ENCODE measurements at regions not wholly inside any gene's neighbourhood (a gene's known extent, or its start where the extent isn't known, plus 50 kb on each side); places are given as distances from the start of the nearest gene placed in this dataset.
"Not testable (repeated sequence)": the region's sequence is repeated elsewhere in the genome, so short reads cannot be mapped to it uniquely, and the experiment has no call there.

DNA sequence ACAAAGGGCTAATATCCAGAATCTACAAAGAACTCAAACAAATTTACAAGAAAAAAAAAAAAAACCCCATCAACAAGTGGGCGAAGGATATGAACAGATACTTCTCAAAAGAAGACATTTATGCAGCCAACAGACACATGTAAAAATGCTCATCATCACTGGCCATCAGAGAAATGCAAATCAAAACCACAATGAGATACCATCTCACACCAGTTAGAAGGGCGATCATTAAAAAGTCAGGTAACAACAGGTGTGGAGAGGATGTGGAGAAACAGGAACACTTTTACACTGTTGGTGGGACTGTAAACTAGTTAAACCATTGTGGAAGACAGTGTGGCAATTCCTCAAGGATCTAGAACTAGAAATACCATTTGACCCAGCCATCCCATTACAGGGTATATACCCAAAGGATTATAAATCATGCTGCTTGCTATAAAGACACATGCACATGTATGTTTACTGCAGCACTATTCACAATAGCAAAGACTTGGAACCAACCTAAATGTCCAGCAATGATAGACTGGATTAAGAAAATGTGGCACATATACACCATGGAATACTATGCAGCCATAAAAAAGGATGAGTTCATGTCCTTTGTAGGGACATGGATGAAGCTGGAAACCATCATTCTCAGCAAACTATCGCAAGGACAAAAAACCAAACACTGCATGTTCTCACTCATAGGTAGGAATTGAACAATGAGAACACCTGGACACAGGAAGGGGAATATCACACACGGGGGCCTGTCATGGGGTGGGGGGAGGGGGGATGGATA lies 222.4 kb upstream of the RUNX1 start:
- not testable (repeated sequence) for H3K9me3 ChIP-seq (ENCODE audit: control insufficient read depth in 1 of 2, low read length in 2 of 2); H3K4me3 ChIP-seq (ENCODE audit: low read depth in 1 of 2, low read length in 2 of 2); H3K27me3 ChIP-seq (ENCODE audit: low read depth, low read length); H3K36me3 ChIP-seq (ENCODE audit: control insufficient read depth in 1 of 2, insufficient read depth in 2 of 2, low read length in 2 of 2); H3K4me1 ChIP-seq (ENCODE audit: control insufficient read depth in 1 of 2, insufficient read depth in 2 of 2, low read length in 2 of 2); H3K27ac ChIP-seq (ENCODE audit: low read length)

DNA sequence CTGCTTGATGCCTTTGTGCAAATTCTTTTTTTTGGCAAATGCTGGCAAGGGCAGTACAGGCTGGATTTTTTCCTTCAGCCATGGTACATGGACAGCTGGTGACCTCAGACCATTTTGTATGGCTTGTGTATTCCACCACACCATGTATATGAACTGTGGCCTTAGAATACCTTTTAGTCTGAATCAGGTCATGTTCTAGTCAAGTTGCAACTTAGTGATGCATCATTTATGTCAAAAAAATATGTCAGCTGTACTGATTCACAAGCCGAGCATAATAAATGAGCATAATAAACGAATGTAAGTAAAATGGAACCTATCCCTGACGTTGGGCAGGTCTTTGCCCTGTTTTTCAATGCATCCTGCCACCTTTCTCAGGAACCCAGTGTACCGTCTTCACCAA lies 219.7 kb upstream of the RUNX1 start:
- no peak overlapping the region for H3K4me3 ChIP-seq (ENCODE audit: low read depth in 1 of 2, low read length in 2 of 2)
- H3K4me1 ChIP-seq (ENCODE audit: control insufficient read depth in 1 of 2, insufficient read depth in 2 of 2, low read length in 2 of 2), result no peaks in the 10 kb centered on the region
- H3K27ac ChIP-seq (ENCODE audit: low read length), result no peak overlapping the region
- H3K27me3 ChIP-seq (ENCODE audit: low read depth, low read length), result no peaks in the 10 kb centered on the region
- no peaks in the 10 kb centered on the region for H3K9me3 ChIP-seq (ENCODE audit: control insufficient read depth in 1 of 2, low read length in 2 of 2)
- no peaks in the 10 kb centered on the region for H3K36me3 ChIP-seq (ENCODE audit: control insufficient read depth in 1 of 2, insufficient read depth in 2 of 2, low read length in 2 of 2)

GRCh38 chr21:35268261-35268660 lies 219.2 kb upstream of the RUNX1 start:
- Histone ChIP-seq H3K27me3 (ENCODE audit: low read depth, low read length) (no peaks in the 10 kb centered on the region), H3K36me3 (ENCODE audit: control insufficient read depth in 1 of 2, insufficient read depth in 2 of 2, low read length in 2 of 2) (no peaks in the 10 kb centered on the region), H3K4me3 (ENCODE audit: low read depth in 1 of 2, low read length in 2 of 2) (no peak overlapping the region), H3K4me1 (ENCODE audit: control insufficient read depth in 1 of 2, insufficient read depth in 2 of 2, low read length in 2 of 2) (no peaks in the 10 kb centered on the region), H3K27ac (ENCODE audit: low read length) (no peak overlapping the region), H3K9me3 (ENCODE audit: control insufficient read depth in 1 of 2, low read length in 2 of 2) (no peaks in the 10 kb centered on the region)

DNA sequence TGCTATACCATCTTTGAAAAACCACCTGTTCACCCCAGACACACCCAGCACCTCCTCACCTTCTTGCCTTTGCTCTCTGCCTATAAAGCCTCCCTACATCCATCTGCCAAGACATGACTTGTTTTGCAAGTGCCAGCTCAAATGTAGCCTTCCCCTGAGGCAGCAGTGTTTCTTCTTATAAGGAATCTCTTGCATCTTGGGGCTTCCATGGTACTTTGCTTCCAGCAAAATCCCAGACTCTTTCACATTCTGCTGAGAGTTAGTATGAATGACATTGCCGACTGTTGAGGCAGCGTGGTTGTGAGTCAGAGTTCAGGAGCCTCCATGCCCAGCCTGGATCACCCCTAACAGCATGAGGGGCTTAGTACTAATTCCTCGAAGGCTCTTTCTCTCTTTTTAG lies 217.4 kb upstream of the RUNX1 start:
- no peak overlapping the region for H3K4me3 ChIP-seq (ENCODE audit: low read depth in 1 of 2, low read length in 2 of 2)
- no peaks in the 10 kb centered on the region for H3K4me1 ChIP-seq (ENCODE audit: control insufficient read depth in 1 of 2, insufficient read depth in 2 of 2, low read length in 2 of 2)
- no peaks in the 10 kb centered on the region for H3K36me3 ChIP-seq (ENCODE audit: control insufficient read depth in 1 of 2, insufficient read depth in 2 of 2, low read length in 2 of 2)
- no peaks in the 10 kb centered on the region for H3K9me3 ChIP-seq (ENCODE audit: control insufficient read depth in 1 of 2, low read length in 2 of 2)
- H3K27me3 ChIP-seq (ENCODE audit: low read depth, low read length), result no peaks in the 10 kb centered on the region
- H3K27ac ChIP-seq (ENCODE audit: low read length), result no peak overlapping the region

DNA sequence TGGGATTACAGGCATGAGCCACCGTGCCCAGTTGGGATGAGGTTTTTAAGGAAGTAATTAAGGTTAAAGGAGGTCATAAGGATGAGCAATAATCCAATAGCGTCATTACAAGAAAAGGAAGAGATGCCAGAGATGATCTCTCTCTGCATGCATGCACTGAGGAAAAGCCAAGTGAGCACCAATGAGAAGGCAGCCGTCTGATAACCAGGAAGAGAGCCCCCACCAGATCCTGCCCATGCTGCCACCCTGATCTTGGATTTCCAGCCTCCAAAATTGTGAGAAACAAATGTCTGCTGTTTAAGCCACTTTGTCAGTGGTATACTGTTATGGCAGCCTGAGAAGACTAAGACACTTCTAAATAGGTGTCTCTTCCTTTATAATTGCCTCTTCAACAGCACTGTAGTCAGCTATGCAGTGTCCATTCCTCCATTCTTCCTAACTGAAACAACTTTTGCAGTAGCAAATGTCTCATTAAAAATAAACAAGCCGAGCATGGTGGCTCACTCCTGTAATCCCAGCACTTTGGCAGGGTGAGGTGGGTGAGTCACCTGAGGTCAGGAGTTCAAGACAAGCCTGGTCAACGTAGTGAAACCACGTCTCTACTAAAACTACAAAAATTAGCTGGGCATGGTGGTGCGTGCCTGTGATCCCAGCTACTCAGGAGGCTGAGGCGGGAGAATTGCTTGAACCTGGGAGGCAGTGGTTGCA lies 216.2 kb upstream of the RUNX1 start:
- H3K27me3 ChIP-seq (ENCODE audit: low read depth, low read length), result no peaks in the 10 kb centered on the region
- no peaks in the 10 kb centered on the region for H3K4me1 ChIP-seq (ENCODE audit: control insufficient read depth in 1 of 2, insufficient read depth in 2 of 2, low read length in 2 of 2)
- no peaks in the 10 kb centered on the region for H3K36me3 ChIP-seq (ENCODE audit: control insufficient read depth in 1 of 2, insufficient read depth in 2 of 2, low read length in 2 of 2)
- H3K27ac ChIP-seq (ENCODE audit: low read length), result no peak overlapping the region
- H3K4me3 ChIP-seq (ENCODE audit: low read depth in 1 of 2, low read length in 2 of 2), result no peak overlapping the region
- H3K9me3 ChIP-seq (ENCODE audit: control insufficient read depth in 1 of 2, low read length in 2 of 2), result no peaks in the 10 kb centered on the region

DNA sequence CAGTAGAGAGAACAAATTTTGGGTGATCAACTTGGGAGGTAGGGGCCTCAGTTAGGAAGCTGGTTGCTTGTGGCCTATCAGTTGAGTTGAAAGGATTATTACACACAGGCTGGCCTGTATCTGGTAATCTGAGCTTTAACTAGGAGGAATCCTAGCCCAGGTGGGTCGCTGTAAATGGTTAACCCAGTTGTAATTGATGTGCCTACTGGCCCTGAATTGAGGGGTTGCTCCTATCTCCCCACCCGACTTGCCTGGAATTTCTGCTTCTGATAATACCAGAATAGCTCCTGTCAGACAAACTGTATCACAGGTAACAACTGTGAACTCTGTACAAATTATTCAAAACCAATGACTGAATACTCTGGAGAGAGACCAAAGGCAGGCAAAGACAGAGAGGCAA lies 210.4 kb upstream of the RUNX1 start:
- no peaks in the 10 kb centered on the region for H3K9me3 ChIP-seq (ENCODE audit: control insufficient read depth in 1 of 2, low read length in 2 of 2)
- no peaks in the 10 kb centered on the region for H3K36me3 ChIP-seq (ENCODE audit: control insufficient read depth in 1 of 2, insufficient read depth in 2 of 2, low read length in 2 of 2)
- H3K4me3 ChIP-seq (ENCODE audit: low read depth in 1 of 2, low read length in 2 of 2), result no peak overlapping the region
- H3K27ac ChIP-seq (ENCODE audit: low read length), result no peak overlapping the region
- peaks cover 0 to 8% of the 10 kb centered on the region in 2 donors for H3K4me1 ChIP-seq (ENCODE audit: control insufficient read depth in 1 of 2, insufficient read depth in 2 of 2, low read length in 2 of 2)
- H3K27me3 ChIP-seq (ENCODE audit: low read depth, low read length), result no peaks in the 10 kb centered on the region

GRCh38 chr21:35258521-35258920 lies 209.4 kb upstream of the RUNX1 start:
- no peaks in the 10 kb centered on the region for H3K9me3 ChIP-seq (ENCODE audit: control insufficient read depth in 1 of 2, low read length in 2 of 2)
- H3K27me3 ChIP-seq (ENCODE audit: low read depth, low read length), result no peaks in the 10 kb centered on the region
- H3K36me3 ChIP-seq (ENCODE audit: control insufficient read depth in 1 of 2, insufficient read depth in 2 of 2, low read length in 2 of 2), result no peaks in the 10 kb centered on the region
- peaks cover 0 to 8% of the 10 kb centered on the region in 2 donors for H3K4me1 ChIP-seq (ENCODE audit: control insufficient read depth in 1 of 2, insufficient read depth in 2 of 2, low read length in 2 of 2)
- H3K4me3 ChIP-seq (ENCODE audit: low read depth in 1 of 2, low read length in 2 of 2), result no peak overlapping the region
- no peak overlapping the region for H3K27ac ChIP-seq (ENCODE audit: low read length)

- Histone ChIP-seq H3K9me3 (ENCODE audit: control insufficient read depth in 1 of 2, low read length in 2 of 2) (no peaks in the 10 kb centered on the region), H3K4me3 (ENCODE audit: low read depth in 1 of 2, low read length in 2 of 2) (no peak overlapping the region), H3K27ac (ENCODE audit: low read length) (no peak overlapping the region), H3K27me3 (ENCODE audit: low read depth, low read length) (no peaks in the 10 kb centered on the region), H3K4me1 (ENCODE audit: control insufficient read depth in 1 of 2, insufficient read depth in 2 of 2, low read length in 2 of 2) (peaks cover 0 to 8% of the 10 kb centered on the region in 2 donors), H3K36me3 (ENCODE audit: control insufficient read depth in 1 of 2, insufficient read depth in 2 of 2, low read length in 2 of 2) (no peaks in the 10 kb centered on the region)
Measured at GRCh38 chr21:35257413-35257812, 208.3 kb upstream of the RUNX1 start.

DNA sequence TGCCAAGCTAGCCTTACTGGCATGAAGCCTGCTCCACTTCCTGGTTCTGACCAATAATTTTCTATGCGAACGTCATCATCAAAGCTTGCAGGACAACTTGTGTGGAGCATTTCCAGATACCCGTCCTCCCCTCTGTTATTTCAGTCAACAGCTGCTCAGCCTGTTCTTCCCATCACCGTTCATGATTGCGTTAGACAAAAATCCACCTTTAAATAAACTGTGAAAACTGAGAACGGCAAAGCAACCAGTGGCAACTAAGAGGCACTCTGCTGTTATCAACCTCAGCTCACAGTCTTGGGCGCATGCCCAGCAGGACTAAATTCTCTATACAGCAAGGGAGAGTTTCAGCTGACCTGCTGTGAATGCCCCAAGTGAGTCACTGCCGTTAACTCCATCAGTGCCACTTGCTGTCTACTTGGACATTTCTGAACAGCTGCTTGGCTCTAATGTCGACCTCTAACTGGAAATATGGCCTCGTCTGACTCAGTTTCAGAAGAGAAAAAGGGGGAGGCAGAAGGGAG lies 207.4 kb upstream of the RUNX1 start:
- Histone ChIP-seq H3K36me3 (ENCODE audit: control insufficient read depth in 1 of 2, insufficient read depth in 2 of 2, low read length in 2 of 2) (no peaks in the 10 kb centered on the region), H3K27ac (ENCODE audit: low read length) (peak overlapping the region; percentile 36), H3K4me1 (ENCODE audit: control insufficient read depth in 1 of 2, insufficient read depth in 2 of 2, low read length in 2 of 2) (peaks cover 0 to 8% of the 10 kb centered on the region in 2 donors), H3K9me3 (ENCODE audit: control insufficient read depth in 1 of 2, low read length in 2 of 2) (no peaks in the 10 kb centered on the region), H3K27me3 (ENCODE audit: low read depth, low read length) (no peaks in the 10 kb centered on the region), H3K4me3 (ENCODE audit: low read depth in 1 of 2, low read length in 2 of 2) (peak overlapping the region in 1 of 2 donors; percentile 33)

GRCh38 chr21:35254765-35255138 lies 205.7 kb upstream of the RUNX1 start:
- Histone ChIP-seq H3K27ac (ENCODE audit: low read length) (peak overlapping the region; percentile 46), H3K27me3 (ENCODE audit: low read depth, low read length) (no peaks in the 10 kb centered on the region), H3K36me3 (ENCODE audit: control insufficient read depth in 1 of 2, insufficient read depth in 2 of 2, low read length in 2 of 2) (no peaks in the 10 kb centered on the region), H3K9me3 (ENCODE audit: control insufficient read depth in 1 of 2, low read length in 2 of 2) (no peaks in the 10 kb centered on the region), H3K4me1 (ENCODE audit: control insufficient read depth in 1 of 2, insufficient read depth in 2 of 2, low read length in 2 of 2) (peaks cover 0 to 8% of the 10 kb centered on the region in 2 donors), H3K4me3 (ENCODE audit: low read depth in 1 of 2, low read length in 2 of 2) (no peak overlapping the region)

DNA sequence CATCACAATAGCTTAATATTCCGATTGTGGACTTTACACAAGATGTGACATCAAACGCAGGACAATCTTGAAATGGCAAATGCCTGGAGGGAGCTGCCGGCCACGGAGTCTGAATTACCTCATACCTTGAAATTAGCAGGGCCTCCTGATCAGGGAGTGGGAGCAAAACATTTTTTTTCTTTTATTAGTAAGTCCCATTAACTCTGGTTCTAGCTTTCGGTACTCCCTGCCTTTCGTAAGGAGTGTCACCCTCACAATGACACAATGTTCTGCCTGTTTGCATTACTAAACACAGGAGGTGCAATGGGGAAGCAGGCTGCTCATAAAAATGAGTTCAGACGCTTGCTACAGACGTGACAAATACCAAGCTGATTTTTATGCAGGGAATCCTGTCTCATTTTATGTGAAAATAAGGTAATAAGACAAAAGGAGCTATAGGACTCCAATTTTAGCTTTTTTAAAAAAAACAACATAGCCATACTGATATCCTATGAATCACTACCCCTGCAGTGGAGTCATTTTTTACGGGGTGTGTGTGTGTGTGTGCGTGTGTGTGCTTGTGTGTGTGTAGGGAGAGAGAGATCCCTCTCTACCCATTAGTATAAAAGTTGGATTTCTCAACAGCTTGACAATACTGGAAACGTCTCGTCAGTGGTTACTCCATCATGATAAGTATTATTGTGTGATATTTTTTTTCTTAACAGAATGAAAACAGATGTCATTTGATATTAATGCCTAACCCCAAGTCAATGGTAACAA lies 205.1 kb upstream of the RUNX1 start:
- no peaks in the 10 kb centered on the region for H3K9me3 ChIP-seq (ENCODE audit: control insufficient read depth in 1 of 2, low read length in 2 of 2)
- H3K4me3 ChIP-seq (ENCODE audit: low read depth in 1 of 2, low read length in 2 of 2), result no peak overlapping the region
- no peaks in the 10 kb centered on the region for H3K36me3 ChIP-seq (ENCODE audit: control insufficient read depth in 1 of 2, insufficient read depth in 2 of 2, low read length in 2 of 2)
- no peaks in the 10 kb centered on the region for H3K27me3 ChIP-seq (ENCODE audit: low read depth, low read length)
- peaks cover 0 to 8% of the 10 kb centered on the region in 2 donors for H3K4me1 ChIP-seq (ENCODE audit: control insufficient read depth in 1 of 2, insufficient read depth in 2 of 2, low read length in 2 of 2)
- H3K27ac ChIP-seq (ENCODE audit: low read length), result peak overlapping the region; percentile 46
